Caco-2 (cell line): ENCODE measurements at regions not wholly inside any gene's neighbourhood (a gene's known extent, or its start where the extent isn't known, plus 50 kb on each side); places are given as distances from the start of the nearest gene placed in this dataset.

Experiments used
- BruUV-seq: library from RNA; stranded (reverse); fragments of 400-500 nt; replicated peaks from 2 replicates; lab custom pipeline; 2021; lab: Mats Ljungman, UMichigan
- CTCF ChIA-PET: fragments of 300-600 bp; sonication (Branson Sonifier 250); formaldehyde crosslinking; loops from one replicate; lab custom pipeline; 2022; ENCODE audit warnings: antibody characterized with exemption; lab: Charles Lee
- POLR2A ChIA-PET: fragments of 300-600 bp; sonication (Branson Sonifier 250); formaldehyde crosslinking; loops from one replicate; lab custom pipeline; 2022; ENCODE audit warnings: antibody characterized with exemption; lab: Charles Lee
- DNase-seq, 2 experiments: peaks; one replicate each; pipeline versions ENCODE4 v3.0.0 to v3.0.0-alpha.2; 2020 to 2022
- H3K27me3 ChIP-seq: replicated peaks from 2 replicates; pipeline ENCODE4 v1.6.0; 2011; ENCODE audit warnings: low read length; ENCODE audit not compliant: control insufficient read depth, insufficient read depth
- H3K36me3 ChIP-seq: 2 replicates; pipeline ENCODE4 v1.5.1; 2011; ENCODE audit warnings: low read length; ENCODE audit not compliant: control insufficient read depth, insufficient read depth
- H3K4me1 ChIP-seq: fragments of 250-450 bp; sonication (Bioruptor Pico); 2 replicates; pipeline ENCODE4 v1.5.1; 2020; ENCODE audit warnings: mild to moderate bottlenecking
- H3K4me3 ChIP-seq: 2 replicates; pipeline ENCODE4 v1.5.1; 2011; ENCODE audit warnings: low read depth, mild to moderate bottlenecking, control low read depth, low read length
- H3K9me3 ChIP-seq: fragments of 250-450 bp; sonication (Bioruptor Pico); 2 replicates; pipeline ENCODE4 v1.5.1; 2020; ENCODE audit warnings: mild to moderate bottlenecking, moderate library complexity
- H3K27ac Mint-ChIP-seq: one replicate; pipeline ENCODE4 v1.8.0; 2022; ENCODE audit warnings: mixed read lengths; ENCODE audit not compliant: unreplicated experiment
- H3K27me3 Mint-ChIP-seq: one replicate; pipeline ENCODE4 v1.8.0; 2022; ENCODE audit warnings: mixed read lengths; ENCODE audit not compliant: insufficient read depth, unreplicated experiment
- H3K36me3 Mint-ChIP-seq: one replicate; pipeline ENCODE4 v1.8.0; 2022; ENCODE audit warnings: mild to moderate bottlenecking, mixed read lengths; ENCODE audit not compliant: insufficient read depth, unreplicated experiment
- H3K4me1 Mint-ChIP-seq: one replicate; pipeline ENCODE4 v1.8.0; 2022; ENCODE audit warnings: low read depth, mixed read lengths; ENCODE audit not compliant: unreplicated experiment
- H3K4me3 Mint-ChIP-seq: one replicate; pipeline ENCODE4 v1.8.0; 2022; ENCODE audit warnings: mild to moderate bottlenecking, moderate library complexity, mixed read lengths; ENCODE audit not compliant: unreplicated experiment
- H3K9me3 Mint-ChIP-seq: one replicate; pipeline ENCODE4 v1.8.0; 2022; ENCODE audit warnings: mixed read lengths; ENCODE audit not compliant: unreplicated experiment
- CTCF ChIP-seq, 2 experiments: fragments of 200-600 bp in 1 of 2; IDR thresholded peaks; 1 replicate in 1 of 2; 2 replicates in 1 of 2; pipeline versions ENCODE4 v1.5.1 to v1.8.0; 2011 to 2022; ENCODE audit warnings: antibody characterized with exemption in 1 of 2, control low read depth in 1 of 2, inconsistent platforms in 1 of 2, low read depth in 1 of 2, low read length in 1 of 2, mild to moderate bottlenecking in 1 of 2, moderate library complexity in 1 of 2; ENCODE audit not compliant: insufficient read depth in 1 of 2, severe bottlenecking in 1 of 2, unreplicated experiment in 1 of 2
- intact Hi-C: fragments of 100-400 bp; cut with micrococcal nuclease; formaldehyde crosslinking; loops from one replicate; pipeline ENCODE4 v1.10.0; 2022; ENCODE audit not compliant: unreplicated experiment

- ChIA-PET POLR2A (no interaction called here), CTCF (no interaction called here)
- Mint-ChIP-seq H3K9me3 (no peaks in the 10 kb centered on the region), H3K27me3 (no peaks in the 10 kb centered on the region), H3K36me3 (no peaks in the 10 kb centered on the region), H3K4me3 (no peak overlapping the region), H3K27ac (no peak overlapping the region), H3K4me1 (no peaks in the 10 kb centered on the region)
- BruUV-seq = no TSS peak
- no peaks in the 10 kb centered on the region for H3K36me3 ChIP-seq
- no peaks in the 10 kb centered on the region for H3K4me1 ChIP-seq
- DNase-seq = no peak
- intact Hi-C loops = no loop called here
- no peak overlapping the region for H3K4me3 ChIP-seq
- no peaks in the 10 kb centered on the region for H3K27me3 ChIP-seq
- H3K9me3 ChIP-seq = no peaks in the 10 kb centered on the region
- no peak for TF ChIP-seq CTCF (IDR thresholded peaks at IDR 0.05; ENCODE audit: insufficient read depth in 1 of 2, low read depth in 1 of 2, low read length in 1 of 2, severe bottlenecking in 1 of 2, unreplicated experiment in 1 of 2)
Observed at GRCh38 chr14:29168149-29168548, 401.6 kb downstream of the FOXG1 start.

GRCh38 chr14:29169408-29169807 lies 402.8 kb downstream of the FOXG1 start:
- no peaks in the 10 kb centered on the region for H3K9me3 Mint-ChIP-seq
- H3K4me3 Mint-ChIP-seq = no peak overlapping the region
- BruUV-seq = no TSS peak
- DNase-seq = no peak
- no peaks in the 10 kb centered on the region for H3K9me3 ChIP-seq
- no peaks in the 10 kb centered on the region for H3K27me3 Mint-ChIP-seq
- H3K4me1 Mint-ChIP-seq = no peaks in the 10 kb centered on the region
- H3K27me3 ChIP-seq = no peaks in the 10 kb centered on the region
- no peaks in the 10 kb centered on the region for H3K4me1 ChIP-seq
- intact Hi-C loops = no loop called here
- no peak for TF ChIP-seq CTCF (IDR thresholded peaks at IDR 0.05; ENCODE audit: insufficient read depth in 1 of 2, low read depth in 1 of 2, low read length in 1 of 2, severe bottlenecking in 1 of 2, unreplicated experiment in 1 of 2)
- no peaks in the 10 kb centered on the region for H3K36me3 Mint-ChIP-seq
- no peak overlapping the region for H3K4me3 ChIP-seq
- CTCF ChIA-PET = no interaction called here
- H3K36me3 ChIP-seq = no peaks in the 10 kb centered on the region
- H3K27ac Mint-ChIP-seq = no peak overlapping the region
- POLR2A ChIA-PET = no interaction called here

GRCh38 chr14:29175706-29176105 lies 409.1 kb downstream of the FOXG1 start:
- Mint-ChIP-seq H3K36me3 (no peaks in the 10 kb centered on the region), H3K27me3 (peaks cover under 1% of the 10 kb centered on the region), H3K9me3 (no peaks in the 10 kb centered on the region), H3K4me1 (no peaks in the 10 kb centered on the region), H3K27ac (no peak overlapping the region), H3K4me3 (no peak overlapping the region)
- BruUV-seq = no TSS peak
- Histone ChIP-seq H3K4me1 (no peaks in the 10 kb centered on the region), H3K27me3 (no peaks in the 10 kb centered on the region), H3K36me3 (no peaks in the 10 kb centered on the region), H3K4me3 (no peak overlapping the region), H3K9me3 (no peaks in the 10 kb centered on the region)
- intact Hi-C loops = no loop called here
- ChIA-PET CTCF (no interaction called here), POLR2A (no interaction called here)
- no peak for TF ChIP-seq CTCF (IDR thresholded peaks at IDR 0.05; ENCODE audit: insufficient read depth in 1 of 2, low read depth in 1 of 2, low read length in 1 of 2, severe bottlenecking in 1 of 2, unreplicated experiment in 1 of 2)
- no peak for DNase-seq
